Testis (tissue), 2 donors: ENCODE measurements at regions not wholly inside any gene's neighbourhood (a gene's known extent, or its start where the extent isn't known, plus 50 kb on each side); places are given as distances from the start of the nearest gene placed in this dataset.

Experiments
- DNase-seq: peaks from one replicate; pipeline ENCODE4 v3.0.0-alpha.2; 2019
- H3K27ac ChIP-seq, 2 donors: fragments of 200-600 bp; sonication (generic); one replicate each; pipeline ENCODE4 v1.5.1; 2019
- H3K27me3 ChIP-seq: fragments of 200-600 bp; sonication (generic); one replicate; pipeline ENCODE4 v1.5.1; 2019
- H3K36me3 ChIP-seq: fragments of 200-600 bp; sonication (generic); one replicate; pipeline ENCODE4 v1.5.1; 2017; ENCODE audit warnings: low read depth; ENCODE audit errors: missing control alignments
- H3K4me1 ChIP-seq: fragments of 200-600 bp; sonication (generic); one replicate; pipeline ENCODE4 v1.5.1; 2019
- H3K4me3 ChIP-seq, 2 donors: fragments of 200-600 bp; sonication (generic); one replicate each; pipeline ENCODE4 v1.5.1; 2017 to 2019
- H3K9me3 ChIP-seq: fragments of 200-600 bp; sonication (generic); one replicate; pipeline ENCODE4 v1.5.1; 2017
- CTCF ChIP-seq, 3 experiments: fragments of 450-650 bp in 2 of 3; fragments of 200-600 bp in 1 of 3; sonication (generic) in 1 of 3; IDR thresholded peaks; one replicate each; pipeline ENCODE4 v1.5.1; 2016 to 2019; ENCODE audit warnings: antibody characterized with exemption in 3 of 3, mild to moderate bottlenecking in 2 of 3, moderate library complexity in 1 of 3
- POLR2A ChIP-seq: fragments of 450-650 bp; IDR thresholded peaks from one replicate; pipeline ENCODE4 v1.6.1; 2017; ENCODE audit warnings: antibody characterized with exemption, mild to moderate bottlenecking, moderate library complexity
- WGBS, 2 donors: methylation state at CpG; one replicate each; pipeline ENCODE4 v1.1.5; 2018; 5-methylcytosine and 5-hydroxymethylcytosine counted together
- intact Hi-C: fragments of 100-400 bp; cut with DNase I; formaldehyde crosslinking; loops from one replicate; pipeline ENCODE4 v1.15.1; 2023; ENCODE audit warnings: low total_unique reads

- intact Hi-C loops = no loop called here
- H3K4me3 ChIP-seq = no peak overlapping the region
- WGBS, 2 donors = 26 to 50% methylated on average over 1 of the region's 1 CpG
- no peak overlapping the region for H3K27ac ChIP-seq
- no peaks in the 10 kb centered on the region for H3K27me3 ChIP-seq
- TF ChIP-seq CTCF (IDR thresholded peaks at IDR 0.05) = no peak
- no peak for TF ChIP-seq POLR2A
- no peak for DNase-seq
- H3K36me3 ChIP-seq = no peaks in the 10 kb centered on the region
- H3K9me3 ChIP-seq = no peaks in the 10 kb centered on the region
- H3K4me1 ChIP-seq = no peaks in the 10 kb centered on the region
These were observed 609.5 kb upstream of the VRK2 start for GRCh38 chr2:57437077-57437476.

GRCh38 chr2:57440437-57440836, 606.2 kb upstream of the VRK2 start:
- WGBS, 2 donors = 91 to 92% methylated on average over 1 of the region's 1 CpG
- H3K27me3 ChIP-seq = no peaks in the 10 kb centered on the region
- H3K4me3 ChIP-seq = no peak overlapping the region
- intact Hi-C loops = no loop called here
- H3K9me3 ChIP-seq = no peaks in the 10 kb centered on the region
- DNase-seq = no peak
- no peaks in the 10 kb centered on the region for H3K4me1 ChIP-seq
- no peaks in the 10 kb centered on the region for H3K36me3 ChIP-seq
- H3K27ac ChIP-seq = no peak overlapping the region
- no peak for TF ChIP-seq POLR2A
- no peak for TF ChIP-seq CTCF (IDR thresholded peaks at IDR 0.05)

GRCh38 chr2:57443086-57443485, 603.5 kb upstream of the VRK2 start:
- WGBS, 2 donors = 87 to 90% methylated on average over 2 of the region's 2 CpGs
- intact Hi-C loops = no loop called here
- no peak overlapping the region for H3K27ac ChIP-seq
- no peaks in the 10 kb centered on the region for H3K36me3 ChIP-seq
- no peak for DNase-seq
- no peaks in the 10 kb centered on the region for H3K27me3 ChIP-seq
- H3K9me3 ChIP-seq = no peaks in the 10 kb centered on the region
- no peak for TF ChIP-seq POLR2A
- TF ChIP-seq CTCF (IDR thresholded peaks at IDR 0.05) = no peak
- no peaks in the 10 kb centered on the region for H3K4me1 ChIP-seq
- H3K4me3 ChIP-seq = no peak overlapping the region

- H3K4me3 ChIP-seq = no peak overlapping the region
- no peaks in the 10 kb centered on the region for H3K9me3 ChIP-seq
- 83 to 89% methylated on average over 5 of the region's 5 CpGs for WGBS, 2 donors
- DNase-seq = no peak
- no peaks in the 10 kb centered on the region for H3K36me3 ChIP-seq
- H3K4me1 ChIP-seq = no peaks in the 10 kb centered on the region
- intact Hi-C loops = no loop called here
- H3K27me3 ChIP-seq = no peaks in the 10 kb centered on the region
- no peak for TF ChIP-seq POLR2A
- TF ChIP-seq CTCF (IDR thresholded peaks at IDR 0.05) = no peak
- H3K27ac ChIP-seq = no peak overlapping the region
These were observed 602.6 kb upstream of the VRK2 start for GRCh38 chr2:57443973-57444521.

DNA sequence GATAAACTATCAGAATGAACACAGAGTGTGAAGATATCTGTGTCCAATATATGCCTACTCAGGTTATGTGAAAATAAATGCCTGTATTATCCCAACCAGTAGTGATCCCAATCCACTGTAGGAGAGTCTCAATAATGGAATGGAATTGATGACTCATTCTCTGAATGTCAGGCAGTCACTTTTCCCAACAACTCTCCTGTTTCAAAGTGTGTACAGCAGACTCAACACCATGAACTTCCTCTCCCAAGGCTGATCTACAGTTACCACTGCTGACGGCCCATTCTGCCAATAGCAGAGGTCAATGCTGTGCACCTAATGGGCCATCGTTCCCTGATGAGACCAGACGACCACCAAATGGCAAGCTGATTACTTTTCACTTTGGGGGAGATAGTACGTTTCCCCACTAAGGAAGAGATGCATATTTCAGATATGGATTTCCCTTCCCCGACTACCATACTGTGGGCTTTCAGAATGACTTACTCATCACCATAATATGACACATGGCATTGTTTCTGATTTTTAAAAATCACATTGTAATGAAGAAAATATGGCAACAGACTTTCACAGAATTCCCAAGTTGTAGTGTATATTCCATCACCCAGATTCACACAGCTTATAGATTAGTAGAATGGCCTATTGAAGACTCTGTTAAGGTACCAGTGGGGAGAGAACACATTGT, 601.7 kb upstream of the VRK2 start:
- 53 to 71% methylated on average over 5 of the region's 5 CpGs for WGBS, 2 donors

More for the DNA sequence above, 601.7 kb upstream of the VRK2 start:
- H3K4me1 ChIP-seq = no peaks in the 10 kb centered on the region
- intact Hi-C loops = no loop called here
- TF ChIP-seq POLR2A (no peak), CTCF (IDR thresholded peaks at IDR 0.05) (no peak)
- no peaks in the 10 kb centered on the region for H3K9me3 ChIP-seq
- H3K27ac ChIP-seq = no peak overlapping the region
- no peaks in the 10 kb centered on the region for H3K36me3 ChIP-seq
- no peak for DNase-seq
- H3K27me3 ChIP-seq = no peaks in the 10 kb centered on the region
- no peak overlapping the region for H3K4me3 ChIP-seq
